ENCODE measurements at regions not wholly inside any gene's neighbourhood (a gene's known extent, or its start where the extent isn't known, plus 50 kb on each side); places are given as distances from the start of the nearest gene placed in this dataset.

GRCh38 chr3:31187380-31187779, 292.9 kb upstream of the GADL1 start:
- TF ChIP-seq CTCF (IDR thresholded peaks at IDR 0.05): no peak
- TF ChIP-seq POLR2A (IDR thresholded peaks at IDR 0.05): no peak

Data from Peyer's patch (tissue), 4 donors.